ENCODE measurements at regions not wholly inside any gene's neighbourhood (a gene's known extent, or its start where the extent isn't known, plus 50 kb on each side); places are given as distances from the start of the nearest gene placed in this dataset.

- TF ChIP-seq, protein P1, sequence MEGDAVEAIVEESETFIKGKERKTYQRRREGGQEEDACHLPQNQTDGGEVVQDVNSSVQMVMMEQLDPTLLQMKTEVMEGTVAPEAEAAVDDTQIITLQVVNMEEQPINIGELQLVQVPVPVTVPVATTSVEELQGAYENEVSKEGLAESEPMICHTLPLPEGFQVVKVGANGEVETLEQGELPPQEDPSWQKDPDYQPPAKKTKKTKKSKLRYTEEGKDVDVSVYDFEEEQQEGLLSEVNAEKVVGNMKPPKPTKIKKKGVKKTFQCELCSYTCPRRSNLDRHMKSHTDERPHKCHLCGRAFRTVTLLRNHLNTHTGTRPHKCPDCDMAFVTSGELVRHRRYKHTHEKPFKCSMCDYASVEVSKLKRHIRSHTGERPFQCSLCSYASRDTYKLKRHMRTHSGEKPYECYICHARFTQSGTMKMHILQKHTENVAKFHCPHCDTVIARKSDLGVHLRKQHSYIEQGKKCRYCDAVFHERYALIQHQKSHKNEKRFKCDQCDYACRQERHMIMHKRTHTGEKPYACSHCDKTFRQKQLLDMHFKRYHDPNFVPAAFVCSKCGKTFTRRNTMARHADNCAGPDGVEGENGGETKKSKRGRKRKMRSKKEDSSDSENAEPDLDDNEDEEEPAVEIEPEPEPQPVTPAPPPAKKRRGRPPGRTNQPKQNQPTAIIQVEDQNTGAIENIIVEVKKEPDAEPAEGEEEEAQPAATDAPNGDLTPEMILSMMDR (IDR thresholded peaks at IDR 0.05): no peak
- Histone ChIP-seq H3K36me3 (no peaks in the 10 kb centered on the region), H3K27me3 (no peaks in the 10 kb centered on the region), H3K27ac (no peak overlapping the region), H3K9me3 (no peaks in the 10 kb centered on the region), H3K4me1 (ENCODE audit: control insufficient read depth in 1 of 2, insufficient read depth in 1 of 2, low read depth in 1 of 2, low read length in 1 of 2) (no peaks in the 10 kb centered on the region), H3K4me3 (ENCODE audit: low read depth in 1 of 2, low read length in 1 of 2) (no peak overlapping the region)
Observed at GRCh38 chr16:73753931-73754330, 542.7 kb upstream of the PSMD7 start.

- no peak overlapping the region for H3K4me3 ChIP-seq (ENCODE audit: low read depth in 1 of 2, low read length in 1 of 2)
- H3K36me3 ChIP-seq: no peaks in the 10 kb centered on the region
- H3K4me1 ChIP-seq (ENCODE audit: control insufficient read depth in 1 of 2, insufficient read depth in 1 of 2, low read depth in 1 of 2, low read length in 1 of 2): no peaks in the 10 kb centered on the region
- TF ChIP-seq, protein P1 (IDR thresholded peaks at IDR 0.05): no peak
- no peaks in the 10 kb centered on the region for H3K9me3 ChIP-seq
- no peak overlapping the region for H3K27ac ChIP-seq
- no peaks in the 10 kb centered on the region for H3K27me3 ChIP-seq
Observed at GRCh38 chr16:73750639-73751038, 546.0 kb upstream of the PSMD7 start.

GRCh38 chr16:73747328-73747727 is 549.3 kb upstream of the PSMD7 start:
- no peaks in the 10 kb centered on the region for H3K9me3 ChIP-seq
- TF ChIP-seq, protein P1 (IDR thresholded peaks at IDR 0.05): no peak
- H3K4me1 ChIP-seq (ENCODE audit: control insufficient read depth in 1 of 2, insufficient read depth in 1 of 2, low read depth in 1 of 2, low read length in 1 of 2): no peaks in the 10 kb centered on the region
- no peaks in the 10 kb centered on the region for H3K27me3 ChIP-seq
- no peak overlapping the region for H3K27ac ChIP-seq
- no peaks in the 10 kb centered on the region for H3K36me3 ChIP-seq
- H3K4me3 ChIP-seq (ENCODE audit: low read depth in 1 of 2, low read length in 1 of 2): no peak overlapping the region

- H3K4me1 ChIP-seq (ENCODE audit: control insufficient read depth in 1 of 2, insufficient read depth in 1 of 2, low read depth in 1 of 2, low read length in 1 of 2): no peaks in the 10 kb centered on the region
- no peak overlapping the region for H3K27ac ChIP-seq
- no peak overlapping the region for H3K4me3 ChIP-seq (ENCODE audit: low read depth in 1 of 2, low read length in 1 of 2)
- H3K9me3 ChIP-seq: no peaks in the 10 kb centered on the region
- no peaks in the 10 kb centered on the region for H3K27me3 ChIP-seq
- no peaks in the 10 kb centered on the region for H3K36me3 ChIP-seq
- TF ChIP-seq, protein P1 (IDR thresholded peaks at IDR 0.05): no peak
Observed at GRCh38 chr16:73746554-73746953, 550.1 kb upstream of the PSMD7 start.

- Histone ChIP-seq H3K4me3 (ENCODE audit: low read depth in 1 of 2, low read length in 1 of 2) (no peak overlapping the region), H3K27ac (no peak overlapping the region), H3K27me3 (no peaks in the 10 kb centered on the region), H3K36me3 (no peaks in the 10 kb centered on the region), H3K4me1 (ENCODE audit: control insufficient read depth in 1 of 2, insufficient read depth in 1 of 2, low read depth in 1 of 2, low read length in 1 of 2) (no peaks in the 10 kb centered on the region), H3K9me3 (no peaks in the 10 kb centered on the region)
- TF ChIP-seq, protein P1 (IDR thresholded peaks at IDR 0.05): no peak
Observed at GRCh38 chr16:73743665-73744496, 552.7 kb upstream of the PSMD7 start.

All from neutrophil (primary cell).